Suprapubic skin (tissue), 3 donors: ENCODE measurements at regions not wholly inside any gene's neighbourhood (a gene's known extent, or its start where the extent isn't known, plus 50 kb on each side); places are given as distances from the start of the nearest gene placed in this dataset.

Source experiments
- CTCF ChIP-seq, 2 donors: fragments of 200-600 bp in 1 of 2; fragments of 450-650 bp in 1 of 2; sonication (generic) in 1 of 2; IDR thresholded peaks; one replicate each; pipeline ENCODE4 v1.5.1; 2016 to 2019; ENCODE audit warnings: antibody characterized with exemption in 2 of 2, mild to moderate bottlenecking in 1 of 2, moderate library complexity in 1 of 2
- POLR2A ChIP-seq, 2 donors: fragments of 450-650 bp; IDR thresholded peaks; one replicate each; pipeline ENCODE4 v1.6.1; 2017; ENCODE audit warnings: antibody characterized with exemption in 2 of 2, mild to moderate bottlenecking in 2 of 2, moderate library complexity in 2 of 2

DNA sequence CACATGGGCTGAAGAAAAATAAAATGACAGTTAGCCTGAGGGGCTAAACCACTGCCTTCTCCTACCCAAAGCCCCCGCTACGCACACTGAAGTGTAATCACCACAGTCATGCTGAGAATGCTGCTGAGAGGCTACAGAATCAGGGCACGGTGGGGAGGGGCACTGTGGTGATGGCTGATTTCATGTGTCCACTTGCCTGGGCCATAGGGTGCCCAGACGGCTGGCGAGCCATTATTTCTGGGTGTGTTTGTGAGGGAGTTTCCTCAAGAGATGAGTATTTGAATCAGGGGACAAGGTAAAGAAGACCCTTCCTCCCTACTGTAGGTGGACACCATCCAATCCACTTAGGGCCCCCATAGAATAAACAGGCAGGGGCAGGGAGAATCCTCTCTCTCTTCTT is 1313.2 kb downstream of the TBC1D22A start:
- TF ChIP-seq CTCF (IDR thresholded peaks at IDR 0.05) (no peak), POLR2A (IDR thresholded peaks at IDR 0.05) (no peak)
